GM18907 (cell line): ENCODE measurements at regions not wholly inside any gene's neighbourhood (a gene's known extent, or its start where the extent isn't known, plus 50 kb on each side); places are given as distances from the start of the nearest gene placed in this dataset.

ENCODE experiments used
- ATAC-seq: cut with Tn5 transposase; IDR thresholded peaks from one replicate; pipeline ENCODE4 v1.9.1; 2021; ENCODE audit warnings: mild to moderate bottlenecking, moderate library complexity; ENCODE audit not compliant: unreplicated experiment

- no peak for ATAC-seq
Observed at GRCh38 chr18:75556841-75557240, 129.3 kb upstream of the SMIM21 start.

- ATAC-seq: no peak
Observed at GRCh38 chr18:75554644-75555185, 127.2 kb upstream of the SMIM21 start.

- ATAC-seq: no peak
Observed at GRCh38 chr18:75554176-75554575, 126.7 kb upstream of the SMIM21 start.

GRCh38 chr18:75553021-75553420 is 125.5 kb upstream of the SMIM21 start:
- ATAC-seq: no peak

- ATAC-seq: no peak
Observed at GRCh38 chr18:75551071-75551470, 123.6 kb upstream of the SMIM21 start.

GRCh38 chr18:75548353-75548905 is 120.9 kb upstream of the SMIM21 start:
- no peak for ATAC-seq

- no peak for ATAC-seq
Observed at GRCh38 chr18:75546964-75547363, 119.5 kb upstream of the SMIM21 start.

- no peak for ATAC-seq
Observed at GRCh38 chr18:75545189-75545588, 117.7 kb upstream of the SMIM21 start.

GRCh38 chr18:75544496-75544895 is 117.0 kb upstream of the SMIM21 start:
- no peak for ATAC-seq

GRCh38 chr18:75544051-75544481 is 116.6 kb upstream of the SMIM21 start:
- ATAC-seq: no peak

GRCh38 chr18:75538727-75539126 is 111.2 kb upstream of the SMIM21 start:
- ATAC-seq: no peak

- ATAC-seq: no peak
Observed at GRCh38 chr18:75533950-75534349, 106.4 kb upstream of the SMIM21 start.

- no peak for ATAC-seq
Observed at GRCh38 chr18:75533209-75533608, 105.7 kb upstream of the SMIM21 start.

GRCh38 chr18:75531851-75532459 is 104.5 kb upstream of the SMIM21 start:
- ATAC-seq: no peak

- no peak for ATAC-seq
Observed at GRCh38 chr18:75531212-75531850, 103.8 kb upstream of the SMIM21 start.

- no peak for ATAC-seq
Observed at GRCh38 chr18:75530566-75531211, 103.2 kb upstream of the SMIM21 start.

GRCh38 chr18:75530118-75530517 is 102.6 kb upstream of the SMIM21 start:
- no peak for ATAC-seq

GRCh38 chr18:75529394-75529793 is 101.9 kb upstream of the SMIM21 start:
- no peak for ATAC-seq

GRCh38 chr18:75527848-75528685 is 100.6 kb upstream of the SMIM21 start:
- ATAC-seq: no peak

GRCh38 chr18:75526038-75526437 is 98.5 kb upstream of the SMIM21 start:
- ATAC-seq: no peak

GRCh38 chr18:75525331-75525730 is 97.8 kb upstream of the SMIM21 start:
- ATAC-seq: no peak
